ENCODE measurements at regions not wholly inside any gene's neighbourhood (a gene's known extent, or its start where the extent isn't known, plus 50 kb on each side); places are given as distances from the start of the nearest gene placed in this dataset.

DNA sequence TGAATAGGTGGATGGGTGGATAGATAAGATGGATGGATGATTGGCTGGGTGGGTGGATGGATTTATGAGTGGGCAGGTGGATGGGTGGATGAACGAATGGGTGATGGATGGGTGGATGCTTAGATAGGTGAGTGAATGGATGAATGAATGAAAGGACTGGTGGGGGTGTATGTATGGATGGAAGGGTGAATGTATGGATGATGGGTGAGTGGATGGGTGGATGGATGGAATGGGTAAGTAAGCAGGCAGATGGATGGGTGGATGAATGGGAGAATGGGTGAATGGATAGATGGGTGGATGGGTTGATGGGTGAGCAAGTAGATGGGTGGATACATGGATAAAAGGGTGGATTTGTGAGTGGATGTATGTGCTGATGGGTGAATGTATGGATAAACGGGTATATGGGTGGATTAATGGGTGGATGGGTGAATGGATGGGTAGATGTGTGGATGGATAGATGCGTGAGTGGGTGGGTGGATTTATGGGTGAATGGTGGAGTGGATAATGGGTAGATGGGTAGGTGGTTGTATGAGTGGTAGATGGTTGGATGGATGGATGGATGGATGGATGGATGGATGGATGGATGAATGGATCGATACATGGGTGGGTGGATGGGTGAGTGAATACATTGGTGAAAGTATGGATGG lies 682.6 kb downstream of the HS3ST4 start:
- TF ChIP-seq, protein P1, sequence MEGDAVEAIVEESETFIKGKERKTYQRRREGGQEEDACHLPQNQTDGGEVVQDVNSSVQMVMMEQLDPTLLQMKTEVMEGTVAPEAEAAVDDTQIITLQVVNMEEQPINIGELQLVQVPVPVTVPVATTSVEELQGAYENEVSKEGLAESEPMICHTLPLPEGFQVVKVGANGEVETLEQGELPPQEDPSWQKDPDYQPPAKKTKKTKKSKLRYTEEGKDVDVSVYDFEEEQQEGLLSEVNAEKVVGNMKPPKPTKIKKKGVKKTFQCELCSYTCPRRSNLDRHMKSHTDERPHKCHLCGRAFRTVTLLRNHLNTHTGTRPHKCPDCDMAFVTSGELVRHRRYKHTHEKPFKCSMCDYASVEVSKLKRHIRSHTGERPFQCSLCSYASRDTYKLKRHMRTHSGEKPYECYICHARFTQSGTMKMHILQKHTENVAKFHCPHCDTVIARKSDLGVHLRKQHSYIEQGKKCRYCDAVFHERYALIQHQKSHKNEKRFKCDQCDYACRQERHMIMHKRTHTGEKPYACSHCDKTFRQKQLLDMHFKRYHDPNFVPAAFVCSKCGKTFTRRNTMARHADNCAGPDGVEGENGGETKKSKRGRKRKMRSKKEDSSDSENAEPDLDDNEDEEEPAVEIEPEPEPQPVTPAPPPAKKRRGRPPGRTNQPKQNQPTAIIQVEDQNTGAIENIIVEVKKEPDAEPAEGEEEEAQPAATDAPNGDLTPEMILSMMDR (optimal IDR thresholded peaks at IDR 0.05 in 1 of 3, IDR thresholded peaks at IDR 0.05 in 1 of 3, conservative IDR thresholded peaks at IDR 0.05 in 1 of 3; ENCODE audit: extremely low read depth in 1 of 3, insufficient read depth in 2 of 3, low read length in 3 of 3) = no peak
- TF ChIP-seq EZH2 (IDR thresholded peaks at IDR 0.05; ENCODE audit: low read length) = no peak
